PC-9 (cell line): ENCODE measurements at regions not wholly inside any gene's neighbourhood (a gene's known extent, or its start where the extent isn't known, plus 50 kb on each side); places are given as distances from the start of the nearest gene placed in this dataset.

Experiments
- CTCF ChIP-seq: fragments of 200-600 bp; sonication (generic); conservative IDR thresholded peaks from 2 replicates; pipeline ENCODE4 v1.6.1; 2017; ENCODE audit warnings: mixed run types, antibody characterized with exemption, mild to moderate bottlenecking, moderate library complexity
- EZH2 ChIP-seq: fragments of 200-600 bp; sonication (generic); IDR thresholded peaks from 2 replicates; pipeline ENCODE4 v1.8.0; 2017; ENCODE audit warnings: antibody characterized with exemption, low read depth

GRCh38 chr18:77548790-77549420 lies 299.3 kb downstream of the GALR1 start:
- TF ChIP-seq CTCF, result no peak
- no peak for TF ChIP-seq EZH2
